Endometrial microvascular endothelial cells (primary cell): ENCODE measurements at regions not wholly inside any gene's neighbourhood (a gene's known extent, or its start where the extent isn't known, plus 50 kb on each side); places are given as distances from the start of the nearest gene placed in this dataset.
"Not testable (repeated sequence)": the region's sequence is repeated elsewhere in the genome, so short reads cannot be mapped to it uniquely, and the experiment has no call there.

Experiments
- in situ Hi-C: cut with HindIII; loops from 2 replicates; pipeline ENCODE4 v1.10.0; 2017; ENCODE audit warnings: low sequenced_read_pairs, low pct_unique_long_range_greater_than_20kb; ENCODE audit errors: inconsistent ontology term

DNA sequence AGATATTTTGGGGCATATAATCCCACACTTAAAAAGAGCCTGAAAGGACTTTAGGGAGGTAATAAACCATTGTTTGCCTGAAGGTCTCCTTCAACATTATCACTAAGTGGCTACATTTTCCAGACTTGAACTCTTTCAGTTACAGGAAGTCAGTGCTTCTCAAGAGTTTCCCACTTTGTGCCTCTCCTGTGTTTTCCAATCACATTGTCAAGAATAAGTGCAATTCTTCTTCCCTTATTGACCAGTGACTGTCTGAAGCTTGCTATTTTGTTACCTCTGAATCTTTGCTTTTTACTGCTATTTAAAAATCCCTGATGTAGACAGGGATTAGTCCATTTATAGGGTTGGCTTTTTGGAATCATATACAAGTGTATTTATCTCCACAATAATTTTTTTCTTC is 346.7 kb upstream of the ANKRD30A start:
- in situ Hi-C loops: loop anchor here (25.0 kb wide), 1 partner anchor 1141 kb away; the partner anchor contains the start of gene FZD8

DNA sequence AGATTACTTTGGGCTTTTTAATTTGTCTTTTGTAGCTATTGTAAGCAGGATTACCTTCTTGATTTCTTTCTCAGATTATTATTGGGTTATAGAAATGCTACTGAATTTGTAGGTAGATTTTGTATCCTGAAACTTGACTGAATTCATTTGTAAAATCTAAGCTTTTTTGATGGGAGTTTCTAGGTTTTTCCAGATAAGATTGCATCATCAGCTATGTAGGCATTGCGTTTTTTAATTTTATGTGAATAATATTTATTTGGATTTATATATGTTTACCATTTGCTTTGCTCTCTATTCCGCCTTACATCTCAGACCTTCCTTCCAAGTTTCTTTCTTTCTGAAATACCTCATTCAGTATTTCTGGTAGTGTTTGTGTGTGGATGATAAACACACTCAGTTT is 351.7 kb upstream of the ANKRD30A start:
- in situ Hi-C loops: no loop called here

DNA sequence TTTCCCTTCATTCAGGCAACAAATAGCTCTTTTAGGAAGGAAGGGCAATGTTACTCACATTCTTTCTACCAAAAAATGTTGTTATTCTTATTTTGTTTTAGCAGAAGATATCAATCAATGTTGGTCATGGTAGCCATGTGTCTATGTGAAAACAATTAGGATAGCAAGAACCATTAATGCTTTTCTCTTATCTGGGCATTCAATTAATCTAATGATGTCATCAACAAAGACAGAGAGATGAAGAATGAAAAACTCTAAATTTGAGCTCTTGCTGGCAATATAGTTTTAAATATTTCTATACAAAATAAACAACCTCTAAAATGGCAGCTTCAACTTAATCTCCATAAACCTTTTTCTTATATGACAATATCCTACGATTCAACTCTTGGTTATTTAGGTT is 353.7 kb upstream of the ANKRD30A start:
- in situ Hi-C loops: no loop called here

DNA sequence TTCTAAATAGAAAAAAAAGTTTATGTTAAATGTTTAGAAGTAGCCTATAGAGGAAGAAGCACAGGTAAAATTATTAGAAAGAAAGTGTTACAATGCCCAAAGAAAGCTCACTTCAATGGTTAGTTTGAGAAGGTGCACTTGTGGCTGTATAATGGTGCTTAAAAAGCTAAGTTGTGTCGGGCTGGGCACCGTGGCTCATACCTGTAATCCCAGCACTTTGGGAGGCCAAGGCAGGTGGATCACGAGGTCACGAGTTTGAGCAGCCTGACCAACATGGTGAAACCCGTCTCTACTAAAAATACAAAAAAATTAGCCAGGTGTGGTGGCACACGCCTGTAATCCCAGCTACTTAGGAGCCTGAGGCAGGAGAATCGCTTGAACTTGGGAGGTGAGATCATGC is 355.7 kb upstream of the ANKRD30A start:
- in situ Hi-C loops: not testable (repeated sequence)

DNA sequence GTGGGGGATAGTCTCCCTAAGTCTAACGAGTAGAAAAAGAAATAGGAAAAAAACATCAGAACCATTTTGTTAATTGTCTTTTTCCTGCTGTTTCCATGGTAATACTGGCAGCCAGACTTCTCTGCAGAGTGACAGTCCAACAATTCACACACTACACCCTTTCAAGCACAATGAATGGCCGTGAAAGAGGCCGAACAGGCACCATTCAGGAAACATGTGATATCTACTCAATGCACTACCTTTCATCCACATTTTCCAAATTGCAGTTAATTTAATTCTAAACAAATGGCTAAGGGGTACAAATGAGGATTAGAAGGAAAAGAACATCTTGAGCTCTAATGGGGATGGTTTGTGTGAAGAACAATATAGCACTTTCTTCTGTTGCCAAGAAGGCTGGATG is 358.5 kb upstream of the ANKRD30A start:
- in situ Hi-C loops: no loop called here

DNA sequence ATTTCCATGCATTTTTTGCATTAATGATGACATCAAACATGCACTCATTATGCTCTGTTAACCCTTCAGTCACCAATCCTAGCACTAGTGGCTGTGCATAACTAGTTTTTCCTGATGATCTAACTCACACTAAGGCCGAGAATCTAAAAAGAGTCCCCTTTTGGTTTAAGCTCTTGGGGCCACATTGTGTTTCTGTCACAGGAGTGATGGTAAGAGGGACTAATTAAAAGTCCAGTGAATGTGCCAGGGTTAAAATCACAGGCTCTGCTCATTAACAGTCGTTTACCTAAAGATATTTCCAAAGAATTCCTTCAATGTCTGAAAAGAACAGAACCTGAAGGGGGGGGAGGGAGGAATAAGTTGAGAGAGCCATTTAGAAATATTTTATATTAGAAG is 359.0 kb upstream of the ANKRD30A start:
- in situ Hi-C loops: no loop called here

DNA sequence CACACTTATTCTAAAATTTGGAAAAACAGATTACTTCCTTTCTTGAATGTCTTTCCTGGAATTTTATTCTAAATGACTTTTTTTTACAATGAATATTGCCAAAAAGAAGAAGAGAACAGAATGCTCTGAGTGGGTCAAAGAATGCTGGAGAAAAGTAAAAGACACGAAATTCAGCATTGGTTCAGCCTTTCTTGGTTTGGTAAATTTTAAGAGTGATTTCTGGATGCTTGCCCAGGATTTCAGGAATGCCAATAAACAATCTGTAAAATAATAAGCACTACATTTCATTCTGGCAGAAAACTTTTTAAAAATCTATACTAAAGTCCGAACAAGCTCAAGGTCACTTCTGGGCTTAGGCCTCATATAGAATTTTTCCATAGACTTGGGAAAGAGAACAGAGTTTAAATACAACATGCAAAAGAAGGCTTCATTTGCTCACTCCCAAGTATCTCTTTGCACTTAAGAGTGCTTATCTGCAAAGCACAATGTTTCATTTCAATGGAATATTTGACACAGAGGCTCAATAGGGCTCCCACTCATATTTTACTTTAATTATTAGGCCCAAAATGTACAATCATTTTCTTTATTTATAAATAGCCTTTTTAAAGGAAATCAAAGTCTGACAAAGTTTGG is 359.5 kb upstream of the ANKRD30A start:
- in situ Hi-C loops: no loop called here

DNA sequence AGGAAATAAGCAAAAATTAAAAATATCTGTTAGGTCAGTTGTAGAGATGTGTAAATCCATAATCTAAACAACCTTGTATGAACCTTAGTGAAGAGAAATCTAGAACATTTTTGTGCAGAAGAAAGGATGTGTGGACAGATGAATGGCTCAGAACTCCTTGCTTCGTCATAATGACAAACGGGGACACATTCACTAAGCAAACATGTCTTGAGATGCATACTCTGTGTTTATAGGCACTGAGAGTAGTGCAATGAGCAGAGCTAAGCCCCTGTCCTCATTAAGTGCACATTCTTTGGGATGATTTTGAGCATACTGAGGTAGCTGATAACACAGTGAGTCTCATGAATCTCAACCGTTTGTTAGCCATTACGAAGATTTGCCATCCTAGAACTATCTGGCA is 360.6 kb upstream of the ANKRD30A start:
- in situ Hi-C loops: no loop called here

DNA sequence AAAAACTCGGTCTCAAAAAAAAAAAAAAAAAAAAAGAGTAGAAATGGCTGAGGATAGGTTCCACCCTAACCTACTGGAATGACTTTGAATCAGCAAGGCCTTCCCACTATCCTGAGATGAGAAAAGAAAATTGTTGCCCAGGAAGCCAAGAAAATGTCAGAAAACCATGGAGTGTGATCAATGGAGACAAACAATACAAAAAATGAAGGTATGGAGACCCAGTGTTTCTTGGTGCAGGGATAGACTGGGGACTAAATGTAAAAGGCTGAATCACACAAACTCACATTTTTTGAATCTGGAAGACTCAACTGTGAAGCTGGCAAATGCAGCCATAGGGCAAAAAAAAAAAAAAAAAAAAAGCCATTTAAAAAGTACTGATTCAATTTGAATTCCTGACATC is 364.3 kb upstream of the ANKRD30A start:
- in situ Hi-C loops: no loop called here

DNA sequence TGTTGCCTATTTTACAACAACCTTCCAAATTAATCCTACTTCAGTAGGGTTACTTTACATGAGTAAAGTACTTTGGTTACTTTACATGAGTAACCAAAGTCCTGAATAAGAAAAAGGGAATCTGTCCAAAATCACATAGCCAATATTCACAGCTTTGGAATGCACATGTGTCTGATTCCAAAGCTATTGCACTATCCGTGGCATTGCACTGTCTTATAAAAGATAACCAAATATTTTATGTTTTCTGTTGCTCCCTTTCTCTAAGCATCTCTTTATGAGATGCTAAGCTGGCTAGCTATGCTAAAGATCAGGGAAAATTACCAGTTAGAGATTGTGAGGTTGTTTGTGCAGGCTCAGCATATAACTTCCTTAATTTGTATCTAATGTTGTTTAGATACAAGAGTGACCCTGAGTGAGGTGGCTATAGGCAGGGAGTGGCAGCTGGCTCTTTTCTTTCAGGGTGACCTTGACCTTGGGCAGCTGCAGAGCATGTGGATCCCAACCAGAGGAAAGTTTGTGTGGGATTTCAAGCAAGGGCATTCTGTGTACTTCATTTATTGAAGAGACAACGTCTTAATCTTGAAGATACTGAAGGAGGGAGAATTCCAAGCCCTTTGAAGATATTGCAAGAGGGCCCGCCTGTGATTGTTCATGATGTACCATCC is 366.1 kb upstream of the ANKRD30A start:
- in situ Hi-C loops: no loop called here

DNA sequence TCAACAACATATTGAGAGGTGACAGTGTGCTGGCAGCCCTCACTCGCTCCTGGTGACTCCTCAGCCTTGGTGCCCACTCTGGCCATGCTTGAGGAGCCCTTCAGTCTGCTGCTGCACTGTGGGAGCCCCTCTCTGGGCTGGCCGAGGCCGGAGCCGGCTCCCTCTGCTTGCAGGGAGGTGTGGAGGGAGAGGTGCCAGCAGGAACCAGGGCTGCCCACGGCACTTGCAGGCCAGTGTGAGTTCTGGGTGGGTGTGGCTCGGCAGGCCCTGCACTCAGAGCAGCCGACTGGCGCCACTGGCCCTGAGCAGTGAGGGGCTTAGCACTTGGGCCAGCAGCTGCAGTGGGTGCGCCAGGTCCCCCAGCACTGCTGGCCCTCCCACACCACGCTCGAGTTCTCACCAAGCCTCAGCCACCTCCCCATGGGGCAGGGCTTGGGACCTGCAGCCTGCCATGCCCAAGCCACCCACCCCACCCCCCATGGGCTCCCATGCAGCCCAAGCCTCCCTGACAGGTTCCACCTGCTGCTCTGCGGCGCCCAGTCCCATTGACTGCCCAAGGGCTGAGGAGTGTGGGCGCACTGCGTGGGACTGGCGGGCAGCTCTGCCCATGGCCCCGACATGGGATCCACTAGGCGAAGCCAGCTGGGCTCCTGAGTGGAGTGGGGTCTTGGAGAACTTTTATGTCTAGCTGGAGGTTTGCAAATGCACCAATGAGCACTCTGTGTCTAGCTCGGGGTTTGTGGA is 377.1 kb upstream of the ANKRD30A start:
- in situ Hi-C loops: no loop called here

DNA sequence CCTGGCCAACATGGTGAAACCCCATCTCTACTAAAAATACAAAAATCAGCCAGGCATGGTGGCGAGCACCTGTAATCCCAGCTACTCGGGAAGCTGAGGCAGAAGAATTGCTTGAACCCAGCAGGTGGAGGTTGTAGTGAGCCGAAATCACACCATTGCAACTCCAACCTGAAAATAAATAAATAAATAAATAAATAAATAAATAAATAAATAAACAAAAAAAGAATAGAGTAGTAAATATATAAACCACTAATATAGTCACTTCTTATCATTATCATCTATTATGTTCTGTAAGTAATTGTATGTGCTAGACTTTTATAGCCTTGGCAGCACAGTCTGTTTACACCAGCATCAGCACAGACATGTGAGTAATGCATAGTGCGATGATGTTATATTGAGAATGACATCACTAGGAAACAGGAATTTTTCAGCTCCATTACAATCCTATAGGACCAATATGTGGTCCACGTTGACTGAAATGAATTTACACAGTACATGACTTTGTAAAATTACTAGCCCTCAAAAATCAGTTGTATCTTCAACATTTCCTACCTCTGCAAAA is 385.4 kb upstream of the ANKRD30A start:
- in situ Hi-C loops: no loop called here

DNA sequence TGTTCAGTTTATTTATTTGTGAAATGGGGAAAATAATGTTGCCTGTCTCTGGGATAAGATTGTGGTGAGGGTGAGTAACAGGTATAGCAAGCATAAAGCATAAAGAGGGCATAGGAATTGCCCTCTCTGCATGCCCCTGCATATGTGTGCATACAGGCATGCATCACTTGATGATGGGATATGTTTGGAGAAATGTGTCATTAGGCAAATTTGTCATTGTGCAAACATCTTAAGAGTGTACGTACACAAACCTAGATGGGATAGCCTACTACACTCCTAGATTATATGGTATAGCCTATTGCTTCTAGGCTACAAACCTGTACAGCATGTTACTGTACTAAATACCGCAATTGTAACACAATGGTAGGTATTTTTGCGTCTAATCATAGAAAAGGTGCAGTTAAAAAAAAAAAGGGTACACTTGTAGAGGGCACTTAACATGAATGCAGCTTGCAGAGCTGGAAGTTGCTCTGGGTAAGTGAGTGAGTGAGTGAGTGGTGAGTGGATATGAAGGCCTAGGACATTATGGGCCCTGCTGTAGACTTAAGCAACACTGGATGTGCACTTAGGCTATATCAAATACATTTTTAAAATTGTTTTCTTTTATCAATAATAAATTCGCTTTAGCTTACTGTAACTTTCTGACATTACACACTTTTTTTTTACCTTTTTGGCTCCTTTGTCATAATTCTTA is 386.5 kb upstream of the ANKRD30A start:
- in situ Hi-C loops: no loop called here

DNA sequence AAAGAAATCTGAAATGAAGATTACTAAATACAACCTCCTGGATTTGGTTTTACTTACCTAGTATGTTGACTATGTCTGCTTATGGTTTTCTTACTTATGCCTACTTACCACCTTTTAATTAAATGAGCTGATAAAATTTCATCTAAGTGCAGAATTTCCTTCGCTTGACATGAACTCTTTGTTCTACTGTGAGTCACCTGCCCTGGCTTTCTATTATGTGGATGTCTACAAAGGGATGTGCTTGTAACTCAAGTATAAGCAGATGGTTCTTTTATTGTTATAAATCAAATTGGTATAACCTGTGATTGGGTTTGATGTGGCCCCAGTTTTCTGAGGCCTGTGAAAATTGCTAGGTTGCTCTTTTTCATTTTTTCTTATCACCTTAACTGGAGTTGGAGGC is 389.1 kb upstream of the ANKRD30A start:
- in situ Hi-C loops: no loop called here

DNA sequence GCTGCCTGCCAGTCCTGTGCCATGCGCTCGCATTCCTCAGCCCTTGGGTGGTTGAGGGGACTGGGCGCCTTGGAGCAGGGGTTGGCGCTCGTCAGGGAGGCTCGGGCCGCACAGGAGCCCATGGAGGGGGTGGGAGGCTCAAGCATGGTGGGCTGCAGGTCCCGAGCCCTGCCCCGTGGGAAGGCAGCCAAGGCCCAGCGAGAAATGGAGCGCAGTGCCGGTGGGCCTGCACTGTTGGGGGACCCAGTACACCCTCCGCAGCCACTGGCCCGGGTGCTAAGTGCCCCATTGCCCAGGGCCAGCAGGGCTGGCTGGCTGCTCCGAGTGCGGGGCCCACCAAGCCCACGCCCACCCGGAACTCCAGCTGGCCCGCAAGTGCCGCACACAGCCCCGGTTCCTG is 390.8 kb upstream of the ANKRD30A start:
- in situ Hi-C loops: not testable (repeated sequence)

DNA sequence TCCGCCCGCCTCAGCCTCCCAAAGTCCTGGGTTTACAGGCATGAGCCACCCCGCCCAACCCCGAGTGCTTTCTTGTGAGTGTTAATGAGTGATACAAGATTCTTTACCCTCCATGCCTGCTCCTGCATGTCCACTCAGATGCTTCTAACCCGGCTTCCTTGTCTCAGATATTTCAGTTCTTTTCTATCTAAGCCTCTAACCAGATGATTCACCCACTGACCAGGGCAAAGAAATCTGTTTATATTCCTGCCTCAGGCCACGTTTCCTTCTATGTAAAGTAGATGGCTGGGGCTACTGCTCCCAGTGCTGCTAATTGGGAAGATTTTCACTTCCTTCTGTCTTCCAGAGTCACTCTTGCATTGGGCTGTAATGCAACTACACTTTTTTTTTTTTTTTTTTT is 395.1 kb upstream of the ANKRD30A start:
- in situ Hi-C loops: no loop called here

DNA sequence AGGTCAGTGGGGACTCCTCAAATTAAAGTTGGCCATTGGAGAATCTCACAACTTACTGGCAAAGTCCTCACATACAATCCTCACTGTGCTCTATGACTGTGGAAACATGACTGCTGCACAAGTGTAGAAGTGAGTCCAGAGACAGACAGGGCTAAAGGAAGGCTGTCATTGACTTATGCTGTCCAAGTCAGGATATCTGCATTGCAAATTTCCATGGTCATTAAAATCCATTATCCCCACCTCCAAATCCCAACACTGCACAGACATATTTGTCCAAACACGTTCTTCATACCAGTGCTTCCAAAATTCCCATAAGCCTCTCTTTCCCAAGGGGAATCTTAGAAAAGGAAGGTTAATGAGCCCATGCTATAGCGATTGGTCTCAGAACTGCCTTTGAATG is 396.8 kb upstream of the ANKRD30A start:
- in situ Hi-C loops: no loop called here

DNA sequence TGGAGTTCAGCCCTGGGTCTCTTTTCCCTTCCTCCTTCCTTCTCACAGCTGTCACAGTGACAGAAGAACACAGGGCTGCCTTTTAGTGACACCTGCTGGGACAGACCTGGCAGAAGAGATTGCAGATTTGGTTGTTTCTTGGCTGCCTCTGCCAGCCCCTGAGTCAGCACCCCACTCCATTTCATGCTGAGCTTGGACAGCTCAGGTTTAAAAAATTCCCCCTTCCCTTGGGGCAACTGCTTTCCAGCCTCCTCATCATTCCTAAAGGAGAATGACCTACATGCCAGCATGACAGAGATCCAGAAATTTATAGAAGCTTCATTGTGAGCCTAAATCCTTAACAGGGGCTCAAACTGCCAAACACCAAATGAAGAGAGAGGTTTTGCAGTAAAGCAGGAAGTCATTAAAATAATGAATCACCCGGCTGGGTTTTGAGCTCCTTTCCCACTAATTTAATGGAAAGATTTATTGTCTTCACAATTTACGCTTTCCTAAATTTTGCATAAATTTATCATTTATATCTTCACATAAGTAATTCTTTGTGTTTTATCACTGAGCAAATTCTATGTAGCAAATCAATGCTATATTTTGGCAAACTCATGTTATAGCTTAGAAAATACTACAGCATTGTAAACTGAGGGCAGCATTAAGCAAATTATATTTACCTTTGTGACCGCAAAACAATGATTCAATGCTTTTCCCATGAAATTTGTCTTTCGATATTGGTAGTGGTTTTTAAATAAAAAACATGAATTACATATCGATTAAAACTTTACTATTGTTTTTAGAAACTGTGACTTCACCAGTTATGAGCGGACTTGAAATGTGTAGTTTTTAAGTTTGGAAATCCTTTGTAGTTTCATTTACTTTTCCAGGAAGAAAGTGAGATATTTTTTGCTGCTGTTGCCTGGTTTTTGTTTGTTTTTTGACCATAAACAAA is 399.5 kb upstream of the ANKRD30A start:
- in situ Hi-C loops: no loop called here
